HG03095 (cell line): ENCODE measurements at regions not wholly inside any gene's neighbourhood (a gene's known extent, or its start where the extent isn't known, plus 50 kb on each side); places are given as distances from the start of the nearest gene placed in this dataset.

ENCODE experiments used
- ATAC-seq: cut with Tn5 transposase; IDR thresholded peaks from one replicate; pipeline ENCODE4 v1.9.1; 2021; ENCODE audit warnings: moderate library complexity; ENCODE audit not compliant: unreplicated experiment

GRCh38 chr15:69730281-69731080, 277.9 kb downstream of the RPLP1 start:
- ATAC-seq = no peak

- no peak for ATAC-seq
Observed at GRCh38 chr15:69731081-69731330, 278.4 kb downstream of the RPLP1 start.

- ATAC-seq = no peak
Observed at GRCh38 chr15:69731581-69731980, 279.0 kb downstream of the RPLP1 start.

GRCh38 chr15:69732133-69732532, 279.5 kb downstream of the RPLP1 start:
- no peak for ATAC-seq

GRCh38 chr15:69734699-69735098, 282.1 kb downstream of the RPLP1 start:
- ATAC-seq = no peak

- no peak for ATAC-seq
Observed at GRCh38 chr15:69735121-69735520, 282.5 kb downstream of the RPLP1 start.

- no peak for ATAC-seq
Observed at GRCh38 chr15:69736161-69736560, 283.5 kb downstream of the RPLP1 start.

- no peak for ATAC-seq
Observed at GRCh38 chr15:69737916-69738315, 285.3 kb downstream of the RPLP1 start.

- ATAC-seq = no peak
Observed at GRCh38 chr15:69740684-69741083, 288.1 kb downstream of the RPLP1 start.

GRCh38 chr15:69742361-69742760, 289.7 kb downstream of the RPLP1 start:
- no peak for ATAC-seq

GRCh38 chr15:69743091-69743490, 290.5 kb downstream of the RPLP1 start:
- ATAC-seq = no peak

- no peak for ATAC-seq
Observed at GRCh38 chr15:69744391-69745162, 292.0 kb downstream of the RPLP1 start.

- ATAC-seq = no peak
Observed at GRCh38 chr15:69747193-69747592, 294.6 kb downstream of the RPLP1 start.

GRCh38 chr15:69748131-69748530, 295.5 kb downstream of the RPLP1 start:
- no peak for ATAC-seq

- no peak for ATAC-seq
Observed at GRCh38 chr15:69748576-69749185, 296.1 kb downstream of the RPLP1 start.

- ATAC-seq = no peak
Observed at GRCh38 chr15:69749274-69749673, 296.7 kb downstream of the RPLP1 start.

- ATAC-seq = no peak
Observed at GRCh38 chr15:69749797-69750196, 297.2 kb downstream of the RPLP1 start.

GRCh38 chr15:69750253-69750652, 297.6 kb downstream of the RPLP1 start:
- ATAC-seq = no peak

- no peak for ATAC-seq
Observed at GRCh38 chr15:69751147-69751546, 298.5 kb downstream of the RPLP1 start.

GRCh38 chr15:69751566-69751965, 298.9 kb downstream of the RPLP1 start:
- ATAC-seq = no peak

GRCh38 chr15:69753867-69754266, 301.2 kb downstream of the RPLP1 start:
- no peak for ATAC-seq

GRCh38 chr15:69754313-69754712, 301.7 kb downstream of the RPLP1 start:
- no peak for ATAC-seq
